ENCODE measurements at regions not wholly inside any gene's neighbourhood (a gene's known extent, or its start where the extent isn't known, plus 50 kb on each side); places are given as distances from the start of the nearest gene placed in this dataset.
"Not testable (repeated sequence)": the region's sequence is repeated elsewhere in the genome, so short reads cannot be mapped to it uniquely, and the experiment has no call there.

- no peak for DNase-seq
Measured at GRCh38 chr9:95784318-95784717, 91.2 kb upstream of the ERCC6L2 start.

- DNase-seq = no peak
Measured at GRCh38 chr9:95783426-95783975, 92.0 kb upstream of the ERCC6L2 start.

- no peak for DNase-seq
Measured at GRCh38 chr9:95780751-95781150, 94.7 kb upstream of the ERCC6L2 start.

- DNase-seq = no peak
Measured at GRCh38 chr9:95780121-95780520, 95.4 kb upstream of the ERCC6L2 start.

- not testable (repeated sequence) for DNase-seq
Measured at GRCh38 chr9:95779597-95779996, 95.9 kb upstream of the ERCC6L2 start.

GRCh38 chr9:95778957-95779356, 96.5 kb upstream of the ERCC6L2 start:
- DNase-seq = no peak

GRCh38 chr9:95777136-95777535, 98.4 kb upstream of the ERCC6L2 start:
- no peak for DNase-seq

GRCh38 chr9:95776176-95776575, 99.3 kb upstream of the ERCC6L2 start:
- no peak for DNase-seq

- DNase-seq = no peak
Measured at GRCh38 chr9:95775191-95775590, 100.3 kb upstream of the ERCC6L2 start.

- DNase-seq = no peak
Measured at GRCh38 chr9:95773053-95773418, 102.5 kb upstream of the ERCC6L2 start.

- no peak for DNase-seq
Measured at GRCh38 chr9:95772320-95773052, 103.0 kb upstream of the ERCC6L2 start.

GRCh38 chr9:95771556-95772246, 103.8 kb upstream of the ERCC6L2 start:
- no peak for DNase-seq

- DNase-seq = no peak
Measured at GRCh38 chr9:95770653-95771131, 104.8 kb upstream of the ERCC6L2 start.

- no peak for DNase-seq
Measured at GRCh38 chr9:95769909-95770433, 105.5 kb upstream of the ERCC6L2 start.

- no peak for DNase-seq
Measured at GRCh38 chr9:95769473-95769872, 106.0 kb upstream of the ERCC6L2 start.

GRCh38 chr9:95766906-95767305, 108.6 kb upstream of the ERCC6L2 start:
- DNase-seq = no peak

GRCh38 chr9:95764533-95765319, 110.8 kb upstream of the ERCC6L2 start:
- DNase-seq = no peak

GRCh38 chr9:95763983-95764382, 111.5 kb upstream of the ERCC6L2 start:
- DNase-seq = no peak

GRCh38 chr9:95763006-95763405, 112.5 kb upstream of the ERCC6L2 start:
- DNase-seq = no peak

- no peak for DNase-seq
Measured at GRCh38 chr9:95762322-95762721, 113.2 kb upstream of the ERCC6L2 start.

- no peak for DNase-seq
Measured at GRCh38 chr9:95760791-95761190, 114.7 kb upstream of the ERCC6L2 start.

- DNase-seq = no peak
Measured at GRCh38 chr9:95757439-95757838, 118.1 kb upstream of the ERCC6L2 start.

GRCh38 chr9:95756986-95757385, 118.5 kb upstream of the ERCC6L2 start:
- no peak for DNase-seq

Data from stimulated activated CD4-positive, alpha-beta T cell treated with anti-CD3 and anti-CD28 coated beads, Interleukin-4, amount 100 ng/mL, for 4 hours (primary cell).